Vagina (tissue), 2 donors: ENCODE measurements at regions not wholly inside any gene's neighbourhood (a gene's known extent, or its start where the extent isn't known, plus 50 kb on each side); places are given as distances from the start of the nearest gene placed in this dataset.
"Not testable (repeated sequence)": the region's sequence is repeated elsewhere in the genome, so short reads cannot be mapped to it uniquely, and the experiment has no call there.

ENCODE experiments used
- DNase-seq, 2 donors: peaks; one replicate each; pipeline ENCODE4 v3.0.0-alpha.2; 2017; ENCODE audit errors: extremely low spot score in 2 of 2
- H3K27ac ChIP-seq: fragments of 200-600 bp; sonication (generic); one replicate; pipeline ENCODE4 v1.5.1; 2019
- H3K27me3 ChIP-seq: fragments of 200-600 bp; sonication (generic); one replicate; pipeline ENCODE4 v1.5.1; 2019
- H3K36me3 ChIP-seq, 2 donors: fragments of 200-600 bp; sonication (generic); one replicate each; pipeline ENCODE4 v1.5.1; 2017 to 2019
- H3K4me1 ChIP-seq: fragments of 200-600 bp; sonication (generic); one replicate; pipeline ENCODE4 v1.5.1; 2019
- H3K4me3 ChIP-seq, 2 donors: fragments of 200-600 bp; sonication (generic); 1 replicate in 1 of 2; 2 replicates in 1 of 2; pipeline ENCODE4 v1.5.1; 2016 to 2019
- H3K9me3 ChIP-seq: fragments of 200-600 bp; sonication (generic); one replicate; pipeline ENCODE4 v1.5.1; 2019
- POLR2A ChIP-seq, 2 donors: fragments of 450-650 bp; IDR thresholded peaks; one replicate each; pipeline ENCODE4 v1.6.1; 2017; ENCODE audit warnings: antibody characterized with exemption in 2 of 2, mild to moderate bottlenecking in 2 of 2, moderate library complexity in 2 of 2
- POLR2AphosphoS5 ChIP-seq, 2 donors: sonication (generic); formaldehyde crosslinking; IDR thresholded peaks; one replicate each; pipeline ENCODE4 v1.9.0; 2017; ENCODE audit warnings: antibody characterized with exemption in 2 of 2, mild to moderate bottlenecking in 2 of 2, low read depth in 1 of 2; ENCODE audit not compliant: insufficient read depth in 1 of 2
- intact Hi-C: fragments of 100-400 bp; cut with DNase I; formaldehyde crosslinking; loops from one replicate; pipeline ENCODE4 v1.15.1; 2023
- TF ChIP-seq, protein P1 (sequence below), 3 experiments: fragments of 450-650 bp in 2 of 3; fragments of 200-600 bp in 1 of 3; sonication (generic) in 1 of 3; IDR thresholded peaks; one replicate each; pipeline ENCODE4 v1.5.1; 2017 to 2019; ENCODE audit warnings: antibody characterized with exemption in 3 of 3, mild to moderate bottlenecking in 2 of 3, moderate library complexity in 2 of 3

DNA sequence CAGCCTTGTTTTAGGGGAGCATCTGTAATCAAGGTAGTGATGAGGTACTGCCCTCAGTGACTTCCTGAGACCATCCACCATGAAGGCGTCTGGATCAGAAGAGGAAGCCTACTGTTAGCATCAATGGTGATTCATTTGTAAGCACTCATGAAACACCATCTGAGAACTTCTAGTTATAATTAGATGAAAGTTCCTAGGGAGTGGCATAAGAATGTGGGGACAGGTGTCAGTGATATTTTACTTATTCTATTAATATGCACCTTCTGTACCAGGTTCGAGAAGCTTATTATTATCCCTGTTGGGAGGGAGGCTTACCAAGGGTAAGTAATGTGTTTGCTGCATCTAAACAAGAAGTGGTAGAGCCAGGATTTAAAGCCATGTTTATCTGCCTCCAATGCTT is 295.8 kb upstream of the TBL1XR1 start:
- H3K36me3 ChIP-seq = no peaks in the 10 kb centered on the region
- H3K27ac ChIP-seq = no peak overlapping the region
- H3K9me3 ChIP-seq = no peaks in the 10 kb centered on the region
- no peak for DNase-seq
- intact Hi-C loops = no loop called here
- H3K4me3 ChIP-seq = no peak overlapping the region
- TF ChIP-seq POLR2A (IDR thresholded peaks at IDR 0.05) (no peak), POLR2AphosphoS5 (IDR thresholded peaks at IDR 0.05; ENCODE audit: insufficient read depth in 1 of 2, low read depth in 1 of 2) (no peak)
- TF ChIP-seq, protein P1, sequence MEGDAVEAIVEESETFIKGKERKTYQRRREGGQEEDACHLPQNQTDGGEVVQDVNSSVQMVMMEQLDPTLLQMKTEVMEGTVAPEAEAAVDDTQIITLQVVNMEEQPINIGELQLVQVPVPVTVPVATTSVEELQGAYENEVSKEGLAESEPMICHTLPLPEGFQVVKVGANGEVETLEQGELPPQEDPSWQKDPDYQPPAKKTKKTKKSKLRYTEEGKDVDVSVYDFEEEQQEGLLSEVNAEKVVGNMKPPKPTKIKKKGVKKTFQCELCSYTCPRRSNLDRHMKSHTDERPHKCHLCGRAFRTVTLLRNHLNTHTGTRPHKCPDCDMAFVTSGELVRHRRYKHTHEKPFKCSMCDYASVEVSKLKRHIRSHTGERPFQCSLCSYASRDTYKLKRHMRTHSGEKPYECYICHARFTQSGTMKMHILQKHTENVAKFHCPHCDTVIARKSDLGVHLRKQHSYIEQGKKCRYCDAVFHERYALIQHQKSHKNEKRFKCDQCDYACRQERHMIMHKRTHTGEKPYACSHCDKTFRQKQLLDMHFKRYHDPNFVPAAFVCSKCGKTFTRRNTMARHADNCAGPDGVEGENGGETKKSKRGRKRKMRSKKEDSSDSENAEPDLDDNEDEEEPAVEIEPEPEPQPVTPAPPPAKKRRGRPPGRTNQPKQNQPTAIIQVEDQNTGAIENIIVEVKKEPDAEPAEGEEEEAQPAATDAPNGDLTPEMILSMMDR (IDR thresholded peaks at IDR 0.05) = no peak
- no peaks in the 10 kb centered on the region for H3K27me3 ChIP-seq
- peaks cover 13% of the 10 kb centered on the region for H3K4me1 ChIP-seq

GRCh38 chr3:177494216-177494615 is 296.9 kb upstream of the TBL1XR1 start:
- Histone ChIP-seq H3K4me1 (peaks cover 13% of the 10 kb centered on the region), H3K27me3 (no peaks in the 10 kb centered on the region), H3K27ac (no peak overlapping the region), H3K9me3 (no peaks in the 10 kb centered on the region), H3K4me3 (no peak overlapping the region), H3K36me3 (no peaks in the 10 kb centered on the region)
- TF ChIP-seq, protein P1 (IDR thresholded peaks at IDR 0.05) = no peak
- TF ChIP-seq POLR2A (IDR thresholded peaks at IDR 0.05) = no peak
- no peak for TF ChIP-seq POLR2AphosphoS5 (IDR thresholded peaks at IDR 0.05; ENCODE audit: insufficient read depth in 1 of 2, low read depth in 1 of 2)
- intact Hi-C loops = no loop called here
- DNase-seq = no peak

DNA sequence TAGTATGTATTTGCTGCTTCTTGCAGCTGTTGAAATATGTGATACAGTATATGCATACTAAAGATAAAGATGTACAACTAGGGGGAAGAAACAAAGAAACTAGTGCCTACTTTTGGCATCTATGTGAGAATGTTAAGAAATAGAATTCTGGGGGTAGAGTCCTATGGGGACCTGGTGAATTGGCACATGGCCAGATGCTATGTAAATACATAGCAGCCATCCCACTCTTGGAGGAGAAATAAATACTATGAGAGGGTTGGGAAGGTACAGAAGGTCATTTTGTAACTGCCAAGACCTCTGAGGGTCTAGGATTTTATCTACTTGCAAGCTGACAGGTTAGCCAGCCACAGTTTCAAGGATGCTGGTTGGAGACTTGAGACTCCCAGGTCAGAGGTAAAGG is 298.3 kb upstream of the TBL1XR1 start:
- Histone ChIP-seq H3K27me3 (no peaks in the 10 kb centered on the region), H3K4me1 (peaks cover 13% of the 10 kb centered on the region), H3K27ac (no peak overlapping the region), H3K36me3 (no peaks in the 10 kb centered on the region), H3K9me3 (no peaks in the 10 kb centered on the region), H3K4me3 (no peak overlapping the region)
- TF ChIP-seq POLR2AphosphoS5 (IDR thresholded peaks at IDR 0.05; ENCODE audit: insufficient read depth in 1 of 2, low read depth in 1 of 2) = no peak
- TF ChIP-seq, protein P1 (IDR thresholded peaks at IDR 0.05) = no peak
- no peak for TF ChIP-seq POLR2A (IDR thresholded peaks at IDR 0.05)
- DNase-seq = no peak
- intact Hi-C loops = no loop called here

GRCh38 chr3:177498037-177498857 is 301.0 kb upstream of the TBL1XR1 start:
- H3K4me1 ChIP-seq = no peaks in the 10 kb centered on the region
- DNase-seq = no peak
- no peak overlapping the region for H3K27ac ChIP-seq
- no peaks in the 10 kb centered on the region for H3K27me3 ChIP-seq
- no peak overlapping the region for H3K4me3 ChIP-seq
- TF ChIP-seq POLR2AphosphoS5 (IDR thresholded peaks at IDR 0.05; ENCODE audit: insufficient read depth in 1 of 2, low read depth in 1 of 2) = no peak
- TF ChIP-seq, protein P1 (IDR thresholded peaks at IDR 0.05) = no peak
- TF ChIP-seq POLR2A (IDR thresholded peaks at IDR 0.05) = no peak
- no peaks in the 10 kb centered on the region for H3K9me3 ChIP-seq
- intact Hi-C loops = no loop called here
- H3K36me3 ChIP-seq = no peaks in the 10 kb centered on the region

GRCh38 chr3:177499039-177499438 is 301.8 kb upstream of the TBL1XR1 start:
- H3K9me3 ChIP-seq, H3K4me1 ChIP-seq, H3K36me3 ChIP-seq, intact Hi-C loops, DNase-seq, H3K4me3 ChIP-seq, H3K27me3 ChIP-seq, H3K27ac ChIP-seq: not testable (repeated sequence)
